Colonic mucosa (tissue), 4 donors: ENCODE measurements at regions not wholly inside any gene's neighbourhood (a gene's known extent, or its start where the extent isn't known, plus 50 kb on each side); places are given as distances from the start of the nearest gene placed in this dataset.

Source experiments
- DNase-seq: peaks from one replicate; pipeline ENCODE4 v3.0.0-alpha.2; 2020
- H3K27ac ChIP-seq: fragments of 200-600 bp; one replicate; pipeline ENCODE4 v1.8.0; 2021
- H3K27me3 ChIP-seq: fragments of 200-600 bp; one replicate; pipeline ENCODE4 v1.8.0; 2021
- H3K36me3 ChIP-seq: fragments of 200-600 bp; one replicate; pipeline ENCODE4 v1.8.0; 2021
- H3K4me1 ChIP-seq: fragments of 200-600 bp; one replicate; pipeline ENCODE4 v1.8.0; 2021; ENCODE audit warnings: mild to moderate bottlenecking
- H3K4me3 ChIP-seq: fragments of 200-600 bp; one replicate; pipeline ENCODE4 v1.8.0; 2021
- H3K9ac ChIP-seq, 2 donors: one replicate each; pipeline ENCODE4 v1.7.0; 2013; ENCODE audit warnings: control low read depth in 2 of 2, low read depth in 2 of 2, low read length in 2 of 2
- H3K9me3 ChIP-seq: fragments of 200-600 bp; one replicate; pipeline ENCODE4 v1.8.0; 2021
- CTCF ChIP-seq: fragments of 200-600 bp; IDR thresholded peaks from one replicate; pipeline ENCODE4 v1.8.0; 2022; ENCODE audit warnings: antibody characterized with exemption, mild to moderate bottlenecking
- intact Hi-C: fragments of 100-400 bp; cut with DNase I; formaldehyde crosslinking; loops from one replicate; pipeline ENCODE4 v1.14.1; 2022
- donor health status: healthy.
- donor health status: DM: no; HTN: no; CAD: no.
- donor health status: DM: no; HTN: no; CAD: no.

DNA sequence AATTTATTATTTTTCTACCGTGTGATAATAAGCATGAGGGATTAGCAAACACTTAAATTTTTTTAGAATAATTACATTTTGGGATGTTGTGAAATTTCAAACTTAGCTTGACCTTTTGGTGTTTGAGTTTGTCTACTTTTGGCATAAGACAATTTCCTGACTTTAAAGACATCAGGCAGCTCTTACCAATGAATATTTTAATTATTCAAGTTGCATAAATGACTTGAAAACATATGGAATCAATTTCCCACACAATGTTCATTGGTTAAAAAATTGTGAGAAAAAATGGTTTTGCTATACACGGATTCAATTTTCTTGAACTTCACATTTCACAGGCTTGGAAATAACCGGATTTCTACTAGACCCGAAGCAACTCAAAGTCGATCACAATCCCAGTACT lies 243.4 kb downstream of the IKZF2 start:
- Histone ChIP-seq H3K4me3 (no peak overlapping the region), H3K9me3 (no peaks in the 10 kb centered on the region), H3K27me3 (no peaks in the 10 kb centered on the region), H3K27ac (no peak overlapping the region), H3K4me1 (no peaks in the 10 kb centered on the region), H3K36me3 (no peaks in the 10 kb centered on the region), H3K9ac (no peak overlapping the region)
- TF ChIP-seq CTCF = no peak
- intact Hi-C loops = no loop called here
- no peak for DNase-seq

- H3K9me3 ChIP-seq = no peaks in the 10 kb centered on the region
- H3K4me1 ChIP-seq = no peaks in the 10 kb centered on the region
- H3K36me3 ChIP-seq = no peaks in the 10 kb centered on the region
- peak overlapping the region; percentile 76 for H3K27ac ChIP-seq
- no peaks in the 10 kb centered on the region for H3K27me3 ChIP-seq
- peak overlapping the region in 1 of 2 donors; percentile 7 for H3K9ac ChIP-seq
- TF ChIP-seq CTCF = no peak
- intact Hi-C loops = no loop called here
- no peak overlapping the region for H3K4me3 ChIP-seq
- no peak for DNase-seq
These were observed 244.8 kb downstream of the IKZF2 start for GRCh38 chr2:212906620-212907019.

GRCh38 chr2:212905640-212906201 lies 245.7 kb downstream of the IKZF2 start:
- no peaks in the 10 kb centered on the region for H3K27me3 ChIP-seq
- no peak overlapping the region for H3K4me3 ChIP-seq
- peak overlapping the region; percentile 7 to 31 for H3K9ac ChIP-seq
- H3K9me3 ChIP-seq = no peaks in the 10 kb centered on the region
- no peak for TF ChIP-seq CTCF
- H3K4me1 ChIP-seq = no peaks in the 10 kb centered on the region
- no peaks in the 10 kb centered on the region for H3K36me3 ChIP-seq
- H3K27ac ChIP-seq = peak overlapping the region; percentile 76
- DNase-seq = peak; percentile 73
- intact Hi-C loops = no loop called here

- intact Hi-C loops = no loop called here
- Histone ChIP-seq H3K9ac (no peak overlapping the region), H3K4me1 (no peaks in the 10 kb centered on the region), H3K27ac (peak overlapping the region; percentile 76), H3K36me3 (no peaks in the 10 kb centered on the region), H3K9me3 (no peaks in the 10 kb centered on the region), H3K27me3 (no peaks in the 10 kb centered on the region), H3K4me3 (no peak overlapping the region)
- no peak for DNase-seq
- no peak for TF ChIP-seq CTCF
These were observed 246.8 kb downstream of the IKZF2 start for GRCh38 chr2:212904646-212905045.

DNA sequence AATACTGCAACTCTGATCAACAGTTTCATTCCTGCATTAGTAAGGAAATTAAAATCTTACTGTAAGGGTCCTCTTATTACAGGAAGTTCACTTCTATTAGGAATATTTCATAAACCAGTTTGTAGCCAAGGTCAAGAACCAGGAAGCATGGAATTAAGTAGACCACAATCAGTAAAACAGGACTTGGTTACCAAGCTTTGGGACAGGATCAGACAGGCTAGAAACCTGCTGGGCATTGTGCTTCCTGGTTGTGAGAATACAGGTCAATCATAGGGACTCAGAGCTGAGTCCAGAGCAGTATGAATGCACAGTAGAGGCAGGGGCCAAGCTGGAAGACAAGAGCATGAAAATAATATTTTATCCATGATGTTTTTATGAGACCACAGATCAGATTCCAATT lies 248.0 kb downstream of the IKZF2 start:
- Histone ChIP-seq H3K9ac (no peak overlapping the region), H3K27me3 (no peaks in the 10 kb centered on the region), H3K9me3 (no peaks in the 10 kb centered on the region), H3K4me1 (no peaks in the 10 kb centered on the region), H3K36me3 (no peaks in the 10 kb centered on the region), H3K27ac (no peak overlapping the region), H3K4me3 (no peak overlapping the region)
- TF ChIP-seq CTCF = no peak
- intact Hi-C loops = no loop called here
- no peak for DNase-seq
